Prostate gland (tissue), 2 donors: ENCODE measurements at regions not wholly inside any gene's neighbourhood (a gene's known extent, or its start where the extent isn't known, plus 50 kb on each side); places are given as distances from the start of the nearest gene placed in this dataset.

Experiments
- CTCF ChIP-seq, 4 experiments: fragments of 200-600 bp in 2 of 4; fragments of 450-650 bp in 2 of 4; sonication (generic) in 2 of 4; IDR thresholded peaks; 1 replicate in 3 of 4; 2 replicates in 1 of 4; pipeline ENCODE4 v1.5.1; 2016 to 2019; ENCODE audit warnings: antibody characterized with exemption in 4 of 4, mild to moderate bottlenecking in 2 of 4, moderate library complexity in 2 of 4
- POLR2A ChIP-seq: fragments of 450-650 bp; IDR thresholded peaks from one replicate; pipeline ENCODE4 v1.6.1; 2016; ENCODE audit warnings: antibody characterized with exemption, mild to moderate bottlenecking
- POLR2AphosphoS5 ChIP-seq: sonication (generic); formaldehyde crosslinking; IDR thresholded peaks from one replicate; pipeline ENCODE4 v1.6.1; 2017; ENCODE audit warnings: antibody characterized with exemption

GRCh38 chr10:33421789-33422462 lies 87.5 kb upstream of the NRP1 start:
- TF ChIP-seq CTCF (IDR thresholded peaks at IDR 0.05) (no peak), POLR2A (no peak), POLR2AphosphoS5 (no peak)
